ENCODE measurements at regions not wholly inside any gene's neighbourhood (a gene's known extent, or its start where the extent isn't known, plus 50 kb on each side); places are given as distances from the start of the nearest gene placed in this dataset.

- no peak for TF ChIP-seq CTCF (IDR thresholded peaks at IDR 0.05; ENCODE audit: poor library complexity)
- no peak for TF ChIP-seq EZH2phosphoT487 (IDR thresholded peaks at IDR 0.05; ENCODE audit: low read depth, severe bottlenecking, unreplicated experiment)
- no peak for TF ChIP-seq EZH2 (IDR thresholded peaks at IDR 0.05; ENCODE audit: borderline replicate concordance)
Observed at GRCh38 chr16:59758848-59759247, 1024.7 kb upstream of the GOT2 start.

All from hepatocyte (in vitro differentiated cells).